AG04449 (cell line): ENCODE measurements at regions not wholly inside any gene's neighbourhood (a gene's known extent, or its start where the extent isn't known, plus 50 kb on each side); places are given as distances from the start of the nearest gene placed in this dataset.

ENCODE experiments used
- CTCF ChIA-PET: fragments of 350-600 bp; formaldehyde crosslinking; extraction: SDS; loops from one replicate; lab custom pipeline; 2021; ENCODE audit warnings: antibody characterized with exemption; lab: Yijun Ruan, JAX
- POLR2A ChIA-PET: fragments of 400-600, 350-600 bp; formaldehyde crosslinking; extraction: SDS; loops from one replicate; lab custom pipeline; 2020; ENCODE audit warnings: antibody characterized with exemption, inconsistent platforms; lab: Yijun Ruan, JAX
- DNase-seq: peaks from one replicate; pipeline ENCODE4 v3.0.0-alpha.2; 2010; ENCODE audit warnings: low read depth, low spot score
- H3K4me3 ChIP-seq: 2 replicates; pipeline ENCODE4 v1.5.1; 2011; ENCODE audit warnings: low read depth, mild to moderate bottlenecking, control low read depth, low read length
- TF ChIP-seq, protein P1 (sequence below): IDR thresholded peaks from one replicate; pipeline ENCODE4 v1.5.1; 2011; ENCODE audit warnings: mild to moderate bottlenecking, moderate library complexity, low read length, control low read depth, inconsistent platforms; ENCODE audit not compliant: insufficient read depth; ENCODE audit errors: missing control alignments

DNA sequence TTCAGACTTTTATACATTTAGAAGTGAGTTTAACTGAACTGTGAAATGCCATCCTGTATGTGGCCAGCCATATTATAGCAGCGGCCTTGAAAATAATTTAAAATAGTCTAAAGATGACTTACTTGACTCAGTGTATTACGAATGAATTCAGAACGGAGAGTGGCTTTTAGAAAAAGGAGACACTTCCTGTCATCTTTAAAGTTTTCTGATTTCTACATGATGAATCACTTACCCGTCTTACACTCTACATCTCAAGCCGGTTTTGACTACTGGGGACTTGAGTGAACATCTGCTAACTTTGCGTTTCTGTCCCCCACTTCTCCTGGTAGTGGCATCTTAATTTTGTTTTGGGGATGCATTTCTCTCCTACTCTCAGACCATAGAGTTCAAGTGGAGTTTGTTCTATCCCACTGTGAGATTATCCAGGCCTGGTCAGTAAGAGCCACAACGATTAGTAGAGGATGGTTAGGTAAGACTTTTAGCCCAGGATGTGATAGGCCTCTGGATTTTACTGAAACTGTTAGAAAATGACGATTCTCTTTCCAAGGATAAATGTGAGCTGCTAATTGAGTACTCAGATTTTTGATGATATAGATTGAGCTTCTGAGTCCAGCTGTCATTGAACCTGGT lies 175.4 kb upstream of the CADPS start:
- H3K4me3 ChIP-seq, result no peak overlapping the region
- ChIA-PET POLR2A (no interaction called here), CTCF (interaction anchor here (1.0 kb wide), 1 partner anchor 16 kb away, joined by 4 read pairs; no protein-coding TSS in a partner anchor)
- no peak for DNase-seq
- TF ChIP-seq, protein P1, sequence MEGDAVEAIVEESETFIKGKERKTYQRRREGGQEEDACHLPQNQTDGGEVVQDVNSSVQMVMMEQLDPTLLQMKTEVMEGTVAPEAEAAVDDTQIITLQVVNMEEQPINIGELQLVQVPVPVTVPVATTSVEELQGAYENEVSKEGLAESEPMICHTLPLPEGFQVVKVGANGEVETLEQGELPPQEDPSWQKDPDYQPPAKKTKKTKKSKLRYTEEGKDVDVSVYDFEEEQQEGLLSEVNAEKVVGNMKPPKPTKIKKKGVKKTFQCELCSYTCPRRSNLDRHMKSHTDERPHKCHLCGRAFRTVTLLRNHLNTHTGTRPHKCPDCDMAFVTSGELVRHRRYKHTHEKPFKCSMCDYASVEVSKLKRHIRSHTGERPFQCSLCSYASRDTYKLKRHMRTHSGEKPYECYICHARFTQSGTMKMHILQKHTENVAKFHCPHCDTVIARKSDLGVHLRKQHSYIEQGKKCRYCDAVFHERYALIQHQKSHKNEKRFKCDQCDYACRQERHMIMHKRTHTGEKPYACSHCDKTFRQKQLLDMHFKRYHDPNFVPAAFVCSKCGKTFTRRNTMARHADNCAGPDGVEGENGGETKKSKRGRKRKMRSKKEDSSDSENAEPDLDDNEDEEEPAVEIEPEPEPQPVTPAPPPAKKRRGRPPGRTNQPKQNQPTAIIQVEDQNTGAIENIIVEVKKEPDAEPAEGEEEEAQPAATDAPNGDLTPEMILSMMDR, result no peak

- H3K4me3 ChIP-seq, result no peak overlapping the region
- TF ChIP-seq, protein P1, result no peak
- ChIA-PET CTCF (no interaction called here), POLR2A (no interaction called here)
- DNase-seq, result peak; percentile 67
These were observed 176.7 kb upstream of the CADPS start for GRCh38 chr3:63051920-63052319.

GRCh38 chr3:63056932-63057331 lies 181.7 kb upstream of the CADPS start:
- TF ChIP-seq, protein P1, result no peak
- POLR2A ChIA-PET, result no interaction called here
- no peak for DNase-seq
- CTCF ChIA-PET, result no interaction called here
- no peak overlapping the region for H3K4me3 ChIP-seq

GRCh38 chr3:63060412-63060811 lies 185.2 kb upstream of the CADPS start:
- H3K4me3 ChIP-seq, result no peak overlapping the region
- no peak for DNase-seq
- TF ChIP-seq, protein P1, result no peak
- ChIA-PET POLR2A (no interaction called here), CTCF (no interaction called here)

GRCh38 chr3:63061449-63061848 lies 186.2 kb upstream of the CADPS start:
- TF ChIP-seq, protein P1, result no peak
- no peak overlapping the region for H3K4me3 ChIP-seq
- no peak for DNase-seq
- ChIA-PET CTCF (no interaction called here), POLR2A (no interaction called here)

DNA sequence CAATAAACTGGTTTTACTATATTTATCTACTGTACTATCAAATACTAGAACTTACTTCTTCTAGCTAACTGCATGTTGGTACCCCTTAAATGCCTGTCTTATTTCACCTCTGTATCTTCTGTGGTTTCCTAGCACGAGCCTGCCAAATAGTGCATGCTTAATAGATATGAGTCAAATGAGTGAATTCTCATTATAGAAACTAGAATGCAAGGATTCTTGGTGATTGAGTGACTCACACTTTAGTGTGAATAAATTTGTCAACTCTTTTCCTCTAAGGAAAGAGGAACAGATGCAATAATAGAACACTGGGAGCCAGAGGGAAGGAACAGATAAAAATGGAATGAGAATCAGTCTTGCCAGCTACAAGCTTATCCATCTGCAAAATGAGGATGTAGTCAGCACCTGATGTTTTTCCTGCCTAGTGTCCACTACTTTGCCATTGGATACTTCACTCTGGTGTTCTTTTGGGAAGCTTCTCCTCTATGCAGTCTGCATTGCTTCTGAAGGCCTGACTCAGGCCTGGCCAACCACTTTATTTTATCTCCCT lies 189.1 kb upstream of the CADPS start:
- DNase-seq, result no peak
- H3K4me3 ChIP-seq, result no peak overlapping the region
- TF ChIP-seq, protein P1, result no peak
- ChIA-PET POLR2A (no interaction called here), CTCF (no interaction called here)
